H9 (cell line): ENCODE measurements at regions not wholly inside any gene's neighbourhood (a gene's known extent, or its start where the extent isn't known, plus 50 kb on each side); places are given as distances from the start of the nearest gene placed in this dataset.

ENCODE experiments used
- DNase-seq: peaks from one replicate; pipeline ENCODE4 v3.0.0-alpha.2; 2017
- H2AFZ ChIP-seq: one replicate; pipeline ENCODE4 v1.6.1; 2013; ENCODE audit warnings: mild to moderate bottlenecking, low read length, control low read depth, moderate library complexity
- H2AK5ac ChIP-seq: 2 replicates; pipeline ENCODE4 v1.6.1; 2013; ENCODE audit warnings: low read length, control low read depth, mixed read lengths; ENCODE audit not compliant: insufficient read length
- H2BK120ac ChIP-seq: one replicate; pipeline ENCODE4 v1.6.1; 2013; ENCODE audit warnings: low read depth, mild to moderate bottlenecking, low read length, control low read depth, inconsistent platforms; ENCODE audit not compliant: poor library complexity, severe bottlenecking
- H2BK12ac ChIP-seq: 2 replicates; pipeline ENCODE4 v1.6.1; 2013; ENCODE audit warnings: low read length, control low read depth, mixed read lengths, low read depth; ENCODE audit not compliant: insufficient read length
- H2BK15ac ChIP-seq: 2 replicates; pipeline ENCODE4 v1.6.1; 2013; ENCODE audit warnings: low read depth, low read length, control low read depth
- H2BK20ac ChIP-seq: one replicate; pipeline ENCODE4 v1.6.1; 2013; ENCODE audit warnings: low read depth, mild to moderate bottlenecking, low read length, control low read depth, inconsistent platforms; ENCODE audit not compliant: poor library complexity, severe bottlenecking
- H2BK5ac ChIP-seq: 2 replicates; pipeline ENCODE4 v1.6.1; 2013; ENCODE audit warnings: low read length, control low read depth, mixed read lengths; ENCODE audit not compliant: insufficient read length
- H3K14ac ChIP-seq: 2 replicates; pipeline ENCODE4 v1.6.1; 2013; ENCODE audit warnings: low read length, control low read depth; ENCODE audit not compliant: insufficient read depth
- H3K18ac ChIP-seq: 2 replicates; pipeline ENCODE4 v1.6.1; 2013; ENCODE audit warnings: low read depth, mild to moderate bottlenecking, mixed read lengths, low read length, control low read depth; ENCODE audit not compliant: insufficient read length
- H3K23ac ChIP-seq: 2 replicates; pipeline ENCODE4 v1.6.1; 2013; ENCODE audit warnings: low read length, control low read depth, mixed read lengths, low read depth; ENCODE audit not compliant: insufficient read length
- H3K23me2 ChIP-seq: 2 replicates; pipeline ENCODE4 v1.6.1; 2013; ENCODE audit warnings: low read depth, mild to moderate bottlenecking, mixed read lengths, low read length, control low read depth; ENCODE audit not compliant: insufficient read length, poor library complexity, severe bottlenecking
- H3K27ac ChIP-seq: 2 replicates; pipeline ENCODE4 v1.5.1; 2013; ENCODE audit warnings: low read length, control low read depth, mixed read lengths, low read depth; ENCODE audit not compliant: insufficient read length
- H3K27me3 ChIP-seq: 2 replicates; pipeline ENCODE4 v1.6.1; 2013; ENCODE audit warnings: low read length, control low read depth, inconsistent platforms; ENCODE audit not compliant: insufficient read depth
- H3K4ac ChIP-seq: 2 replicates; pipeline ENCODE4 v1.6.1; 2013; ENCODE audit warnings: low read depth, mild to moderate bottlenecking, control low read depth, inconsistent platforms, low read length, moderate library complexity
- H3K4me1 ChIP-seq: 2 replicates; pipeline ENCODE4 v1.6.1; 2013; ENCODE audit warnings: low read length, control low read depth, inconsistent platforms; ENCODE audit not compliant: insufficient read depth
- H3K4me2 ChIP-seq: 2 replicates; pipeline ENCODE4 v1.6.1; 2013; ENCODE audit warnings: low read length, control low read depth, mixed read lengths; ENCODE audit not compliant: insufficient read length, insufficient read depth
- H3K56ac ChIP-seq: 2 replicates; pipeline ENCODE4 v1.6.1; 2013; ENCODE audit warnings: low read depth, mild to moderate bottlenecking, mixed read lengths, low read length, control low read depth; ENCODE audit not compliant: insufficient read length
- H3K79me1 ChIP-seq: 2 replicates; pipeline ENCODE4 v1.6.1; 2013; ENCODE audit warnings: low read depth, mild to moderate bottlenecking, moderate library complexity, low read length, control low read depth, inconsistent platforms; ENCODE audit not compliant: insufficient read depth, poor library complexity, severe bottlenecking
- H3K79me2 ChIP-seq: 2 replicates; pipeline ENCODE4 v1.6.1; 2013; ENCODE audit warnings: low read length, control low read depth, inconsistent platforms; ENCODE audit not compliant: insufficient read depth
- H3K9ac ChIP-seq: 2 replicates; pipeline ENCODE4 v1.6.1; 2013; ENCODE audit warnings: low read length, control low read depth, mixed read lengths; ENCODE audit not compliant: insufficient read length; ENCODE audit errors: extremely low read depth
- H3K9me3 ChIP-seq: one replicate; pipeline ENCODE4 v1.6.1; 2013; ENCODE audit warnings: low read depth, low read length, inconsistent platforms; ENCODE audit not compliant: control insufficient read depth
- H3T11ph ChIP-seq: one replicate; pipeline ENCODE4 v1.6.1; 2013; ENCODE audit warnings: mild to moderate bottlenecking, low read length, control low read depth, inconsistent platforms
- H4K20me1 ChIP-seq: one replicate; pipeline ENCODE4 v1.6.1; 2013; ENCODE audit not compliant: control insufficient read depth, insufficient read length, insufficient read depth
- H4K5ac ChIP-seq: 2 replicates; pipeline ENCODE4 v1.6.1; 2013; ENCODE audit warnings: low read depth, mild to moderate bottlenecking, mixed read lengths, low read length, control low read depth; ENCODE audit not compliant: insufficient read length
- H4K8ac ChIP-seq: replicated peaks from 2 replicates; pipeline ENCODE4 v1.6.1; 2013; ENCODE audit warnings: low read length, control low read depth, mixed read lengths, low read depth; ENCODE audit not compliant: insufficient read length
- H4K91ac ChIP-seq: 2 replicates; pipeline ENCODE4 v1.6.1; 2013; ENCODE audit warnings: low read depth, mild to moderate bottlenecking, moderate library complexity, mixed read lengths, low read length, control low read depth; ENCODE audit not compliant: insufficient read length
- H3K27ac Mint-ChIP-seq, 3 experiments: 2 replicates in 2 of 3; 3 replicates in 1 of 3; pipeline ENCODE4 v1.8.0; 2020 to 2021; ENCODE audit warnings: mixed read lengths in 3 of 3, mild to moderate bottlenecking in 1 of 3, moderate library complexity in 1 of 3
- H3K27me3 Mint-ChIP-seq: 2 replicates; pipeline ENCODE4 v1.8.0; 2021; ENCODE audit warnings: low read depth, mild to moderate bottlenecking, moderate library complexity, mixed read lengths
- H3K36me3 Mint-ChIP-seq, 3 experiments: 2 replicates in 2 of 3; 3 replicates in 1 of 3; pipeline ENCODE4 v1.8.0; 2020 to 2021; ENCODE audit warnings: low read depth in 3 of 3, mixed read lengths in 3 of 3; ENCODE audit not compliant: insufficient read depth in 1 of 3
- H3K4me1 Mint-ChIP-seq, 2 experiments: 2 replicates each; pipeline ENCODE4 v1.8.0; 2020; ENCODE audit warnings: mixed read lengths in 2 of 2
- H3K4me3 Mint-ChIP-seq, 2 experiments: 2 replicates in 1 of 2; 3 replicates in 1 of 2; pipeline ENCODE4 v1.8.0; 2020 to 2021; ENCODE audit warnings: mild to moderate bottlenecking in 2 of 2, mixed read lengths in 2 of 2, moderate library complexity in 1 of 2
- H3K9me3 Mint-ChIP-seq, 2 experiments: 2 replicates in 1 of 2; 3 replicates in 1 of 2; pipeline ENCODE4 v1.8.0; 2020; ENCODE audit warnings: mild to moderate bottlenecking in 2 of 2, mixed read lengths in 2 of 2, moderate library complexity in 1 of 2
- CTCF ChIP-seq: fragments of 200-600 bp; sonication (generic); conservative IDR thresholded peaks from 3 replicates; pipeline ENCODE4 v1.8.0; 2021; ENCODE audit warnings: antibody characterized with exemption, mild to moderate bottlenecking
- WGBS: extraction: QIAGEN DNeasy Blood & Tissue Kit; methylation state at CpG from one replicate; pipeline ENCODE4 v1.1.7; 2013; ENCODE audit warnings: missing lambda C conversion rate, low lambda C conversion rate, mixed read lengths; ENCODE audit not compliant: insufficient read length; ENCODE audit errors: extremely low coverage; 5-methylcytosine and 5-hydroxymethylcytosine counted together

DNA sequence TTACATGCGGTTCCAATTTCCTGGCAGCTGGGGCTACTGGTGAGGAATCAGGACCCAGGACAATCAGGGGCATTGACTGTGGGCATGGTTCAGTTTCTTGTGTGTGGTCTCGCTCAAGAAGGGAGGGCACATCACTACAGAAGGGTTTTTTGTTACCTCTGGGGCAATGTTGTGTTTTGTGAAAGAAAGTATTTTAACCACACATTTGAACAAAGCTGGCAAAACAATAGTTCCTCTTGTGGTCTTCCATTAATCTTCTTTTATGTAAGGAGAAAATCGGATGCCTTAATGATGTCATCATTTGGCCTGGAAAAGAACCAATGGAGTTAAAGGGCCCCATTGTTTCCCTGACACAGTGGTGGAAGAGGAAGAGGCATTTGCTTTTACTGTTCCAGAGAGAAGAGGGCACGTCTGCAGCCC is 197.4 kb downstream of the SH3BP4 start:
- Histone ChIP-seq H3K27ac (no peak overlapping the region), H3T11ph (no peak overlapping the region), H3K18ac (no peak overlapping the region), H3K4ac (no peak overlapping the region), H2BK15ac (no peak overlapping the region), H3K56ac (no peak overlapping the region), H3K79me1 (no peaks in the 10 kb centered on the region), H4K91ac (no peak overlapping the region), H3K9me3 (no peaks in the 10 kb centered on the region), H2AFZ (no peak overlapping the region), H3K23ac (no peak overlapping the region), H2AK5ac (no peak overlapping the region), H3K4me2 (no peak overlapping the region), H4K20me1 (no peaks in the 10 kb centered on the region), H3K9ac (no peak overlapping the region), H3K14ac (no peak overlapping the region), H2BK5ac (no peak overlapping the region), H4K8ac (no peak overlapping the region), H3K23me2 (no peaks in the 10 kb centered on the region), H2BK20ac (no peak overlapping the region), H3K4me1 (no peaks in the 10 kb centered on the region), H2BK12ac (no peak overlapping the region), H2BK120ac (no peak overlapping the region), H3K79me2 (no peaks in the 10 kb centered on the region), H4K5ac (no peak overlapping the region), H3K27me3 (0 out of 2 replicates have a peak, but pooled peaks cover 1% of the 10 kb centered on the region)
- Mint-ChIP-seq H3K27me3 (peaks cover 53% of the 10 kb centered on the region), H3K9me3 (no peaks in the 10 kb centered on the region), H3K27ac (no peak overlapping the region), H3K36me3 (no peaks in the 10 kb centered on the region), H3K4me1 (peaks cover 2 to 4% of the 10 kb centered on the region in 2 experiments), H3K4me3 (no peak overlapping the region)
- no peak for TF ChIP-seq CTCF
- no CpG with 5 or more reads among the region's 4 CpGs for WGBS
- no peak for DNase-seq
